Testis (tissue), 2 donors: ENCODE measurements at regions not wholly inside any gene's neighbourhood (a gene's known extent, or its start where the extent isn't known, plus 50 kb on each side); places are given as distances from the start of the nearest gene placed in this dataset.

Source experiments
- CTCF ChIP-seq, 3 experiments: fragments of 450-650 bp in 2 of 3; fragments of 200-600 bp in 1 of 3; sonication (generic) in 1 of 3; IDR thresholded peaks; one replicate each; pipeline ENCODE4 v1.5.1; 2016 to 2019; ENCODE audit warnings: antibody characterized with exemption in 3 of 3, mild to moderate bottlenecking in 2 of 3, moderate library complexity in 1 of 3
- POLR2A ChIP-seq: fragments of 450-650 bp; IDR thresholded peaks from one replicate; pipeline ENCODE4 v1.6.1; 2017; ENCODE audit warnings: antibody characterized with exemption, mild to moderate bottlenecking, moderate library complexity

DNA sequence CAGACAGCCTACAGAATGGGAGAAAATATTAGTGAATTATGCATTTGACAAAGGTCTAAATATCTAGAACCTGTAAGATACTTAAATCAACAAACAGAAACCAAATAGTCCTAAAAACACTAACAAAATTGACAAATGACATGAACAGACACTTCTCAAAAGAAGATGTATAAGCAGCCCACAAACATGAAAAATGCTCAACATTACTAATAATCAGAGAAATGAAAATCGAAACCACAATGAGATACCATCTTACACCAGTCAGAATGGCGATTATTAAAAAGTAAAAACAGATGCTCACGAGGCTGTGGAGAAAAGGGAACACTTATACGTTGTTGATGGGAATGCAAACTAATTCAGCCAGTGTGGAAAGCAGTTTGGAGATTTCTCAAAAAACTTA is 1186.8 kb downstream of the DTWD2 start:
- TF ChIP-seq CTCF (IDR thresholded peaks at IDR 0.05) (no peak), POLR2A (no peak)
